ENCODE measurements at regions not wholly inside any gene's neighbourhood (a gene's known extent, or its start where the extent isn't known, plus 50 kb on each side); places are given as distances from the start of the nearest gene placed in this dataset.

DNA sequence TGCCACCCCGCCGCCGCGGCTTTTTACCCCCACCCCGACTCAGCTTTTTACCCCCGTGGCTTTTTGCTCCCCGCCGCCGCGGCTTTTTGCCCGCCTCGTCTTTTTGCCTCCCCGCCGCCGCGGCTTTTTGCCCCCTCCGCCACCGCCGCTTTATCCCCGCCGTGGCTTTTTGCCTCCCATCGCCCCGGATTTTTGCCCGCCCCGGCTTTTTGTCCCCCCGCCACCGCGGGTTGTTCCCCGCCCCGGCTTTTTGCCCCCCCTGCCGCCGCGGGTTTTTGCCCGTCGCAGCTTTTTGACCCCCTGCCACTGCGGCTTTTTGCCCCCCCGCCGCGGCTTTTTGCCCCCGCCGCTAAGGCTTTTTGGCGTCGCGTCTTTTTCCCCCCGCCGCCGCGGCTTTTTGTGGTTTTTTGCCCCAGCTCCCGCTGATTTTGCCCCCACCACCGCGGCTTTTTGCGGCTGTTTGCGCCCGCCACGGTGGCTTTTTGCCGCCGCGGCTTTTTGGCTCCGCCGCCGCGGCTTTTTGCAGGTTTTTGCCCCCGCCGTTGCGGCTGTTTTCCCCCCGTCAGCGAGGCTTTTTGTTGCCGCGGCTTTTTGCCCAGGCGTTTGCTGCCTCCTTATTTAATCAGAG is 597.2 kb downstream of the GOLGA6L6 start (continued):
- TF ChIP-seq REST (IDR thresholded peaks at IDR 0.05; ENCODE audit: low read depth, low read length) (no peak), EP300 (IDR thresholded peaks at IDR 0.05; ENCODE audit: borderline replicate concordance in 1 of 2, low read depth in 1 of 2, low read length in 1 of 2) (no peak), SMC3 (IDR thresholded peaks at IDR 0.05; ENCODE audit: low read depth, low read length) (no peak), FOSL2 (IDR thresholded peaks at IDR 0.05; ENCODE audit: borderline replicate concordance, low read depth) (no peak), USF1 (IDR thresholded peaks at IDR 0.05; ENCODE audit: borderline replicate concordance, low read depth) (no peak), ELF1 (IDR thresholded peaks at IDR 0.05) (no peak), NFIC (IDR thresholded peaks at IDR 0.05; ENCODE audit: borderline replicate concordance) (no peak)
- TF ChIP-seq, protein P1, sequence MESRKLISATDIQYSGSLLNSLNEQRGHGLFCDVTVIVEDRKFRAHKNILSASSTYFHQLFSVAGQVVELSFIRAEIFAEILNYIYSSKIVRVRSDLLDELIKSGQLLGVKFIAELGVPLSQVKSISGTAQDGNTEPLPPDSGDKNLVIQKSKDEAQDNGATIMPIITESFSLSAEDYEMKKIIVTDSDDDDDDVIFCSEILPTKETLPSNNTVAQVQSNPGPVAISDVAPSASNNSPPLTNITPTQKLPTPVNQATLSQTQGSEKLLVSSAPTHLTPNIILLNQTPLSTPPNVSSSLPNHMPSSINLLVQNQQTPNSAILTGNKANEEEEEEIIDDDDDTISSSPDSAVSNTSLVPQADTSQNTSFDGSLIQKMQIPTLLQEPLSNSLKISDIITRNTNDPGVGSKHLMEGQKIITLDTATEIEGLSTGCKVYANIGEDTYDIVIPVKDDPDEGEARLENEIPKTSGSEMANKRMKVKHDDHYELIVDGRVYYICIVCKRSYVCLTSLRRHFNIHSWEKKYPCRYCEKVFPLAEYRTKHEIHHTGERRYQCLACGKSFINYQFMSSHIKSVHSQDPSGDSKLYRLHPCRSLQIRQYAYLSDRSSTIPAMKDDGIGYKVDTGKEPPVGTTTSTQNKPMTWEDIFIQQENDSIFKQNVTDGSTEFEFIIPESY (IDR thresholded peaks at IDR 0.05; ENCODE audit: borderline replicate concordance, low read depth): no peak

DNA sequence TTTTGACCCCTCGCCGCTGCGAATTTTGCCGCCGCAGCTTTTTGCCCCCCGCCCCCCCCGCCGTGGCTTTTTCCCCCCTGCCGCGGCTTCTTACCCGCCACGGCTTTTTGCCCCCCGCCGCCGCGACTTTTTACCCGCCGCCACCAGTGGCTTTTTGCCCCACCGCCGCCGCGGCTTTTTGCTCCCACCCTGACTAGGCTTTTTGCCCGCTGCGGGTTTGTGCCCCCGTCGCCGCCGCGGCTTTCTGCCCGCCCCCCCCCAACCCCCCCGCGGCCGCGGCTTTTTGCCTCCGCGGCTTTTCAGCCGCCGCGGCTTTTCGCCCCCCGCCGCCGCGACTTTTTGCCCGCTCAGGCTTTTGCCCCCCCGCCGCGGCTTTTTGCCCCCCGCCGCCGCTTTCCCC is 598.1 kb downstream of the GOLGA6L6 start:
- Histone ChIP-seq H3K4me2 (no peak overlapping the region), H3K36me3 (replicated peaks in 1 of 2; ENCODE audit: control insufficient read depth in 1 of 2, insufficient read depth in 2 of 2, low read length in 1 of 2) (no peaks in the 10 kb centered on the region), H3K27me3 (ENCODE audit: insufficient read depth) (0 out of 2 replicates have a peak, but pooled peaks cover 9% of the 10 kb centered on the region), H3K9me2 (no peaks in the 10 kb centered on the region), H3K9me3 (no peaks in the 10 kb centered on the region), H3K9ac (no peak overlapping the region), H3K27ac (ENCODE audit: low read depth in 2 of 2, low read length in 1 of 2) (no peak overlapping the region), H3K79me2 (ENCODE audit: insufficient read depth) (no peaks in the 10 kb centered on the region), H2AFZ (ENCODE audit: low read depth) (no peak overlapping the region), H3F3A (replicated peaks; ENCODE audit: insufficient read depth) (no peaks in the 10 kb centered on the region), H3K4me3 (ENCODE audit: low read depth in 2 of 2, low read length in 1 of 2) (no peak overlapping the region), H3K4me1 (ENCODE audit: control insufficient read depth in 1 of 2, insufficient read depth in 2 of 2, low read depth in 1 of 2, low read length in 1 of 2) (no peaks in the 10 kb centered on the region), H4K20me1 (ENCODE audit: insufficient read depth) (no peaks in the 10 kb centered on the region)
- POLR2A ChIA-PET: no interaction called here
- no peak for DNase-seq
- CTCF ChIA-PET: no interaction called here
- 44% methylated on average over 38 of the region's 51 CpGs for WGBS (ENCODE audit: low lambda C conversion rate)
- TF ChIP-seq GABPA (IDR thresholded peaks at IDR 0.05; ENCODE audit: low read depth): no peak
- TF ChIP-seq REST (IDR thresholded peaks at IDR 0.05; ENCODE audit: low read depth, low read length): no peak
- TF ChIP-seq RCOR1 (IDR thresholded peaks at IDR 0.05; ENCODE audit: low read length): no peak
- TF ChIP-seq FOSL2 (IDR thresholded peaks at IDR 0.05; ENCODE audit: borderline replicate concordance, low read depth): no peak
- TF ChIP-seq, protein P2, sequence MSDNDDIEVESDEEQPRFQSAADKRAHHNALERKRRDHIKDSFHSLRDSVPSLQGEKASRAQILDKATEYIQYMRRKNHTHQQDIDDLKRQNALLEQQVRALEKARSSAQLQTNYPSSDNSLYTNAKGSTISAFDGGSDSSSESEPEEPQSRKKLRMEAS (IDR thresholded peaks at IDR 0.05; ENCODE audit: low read depth): no peak
- no peak for TF ChIP-seq RAD21 (IDR thresholded peaks at IDR 0.05; ENCODE audit: low read length)
- TF ChIP-seq EP300 (IDR thresholded peaks at IDR 0.05; ENCODE audit: borderline replicate concordance in 1 of 2, low read depth in 1 of 2, low read length in 1 of 2): no peak
- no peak for TF ChIP-seq FOXJ3 (CRISPR knock-in tag; IDR thresholded peaks at IDR 0.05)
- no peak for TF ChIP-seq USF2 (IDR thresholded peaks at IDR 0.05; ENCODE audit: borderline replicate concordance, low read depth, low read length)
- TF ChIP-seq JUND (IDR thresholded peaks at IDR 0.05): no peak
- TF ChIP-seq NRF1 (IDR thresholded peaks at IDR 0.05; ENCODE audit: low read depth, low read length): no peak
- TF ChIP-seq SIN3A (IDR thresholded peaks at IDR 0.05; ENCODE audit: borderline replicate concordance, low read depth, low read length): no peak
- TF ChIP-seq POLR2AphosphoS5 (IDR thresholded peaks at IDR 0.05; ENCODE audit: low read depth, low read length): no peak
- TF ChIP-seq ELF1 (IDR thresholded peaks at IDR 0.05): no peak
- TF ChIP-seq NFIC (IDR thresholded peaks at IDR 0.05; ENCODE audit: borderline replicate concordance): no peak
